Peyer's patch (tissue), 4 donors: ENCODE measurements at regions not wholly inside any gene's neighbourhood (a gene's known extent, or its start where the extent isn't known, plus 50 kb on each side); places are given as distances from the start of the nearest gene placed in this dataset.
"Not testable (repeated sequence)": the region's sequence is repeated elsewhere in the genome, so short reads cannot be mapped to it uniquely, and the experiment has no call there.

Experiments
- POLR2A ChIP-seq, 2 donors: fragments of 450-650 bp; IDR thresholded peaks; one replicate each; pipeline ENCODE4 v1.5.1; 2017; ENCODE audit warnings: antibody characterized with exemption in 2 of 2, mild to moderate bottlenecking in 2 of 2, moderate library complexity in 2 of 2
- TF ChIP-seq, protein P1 (sequence below), 6 experiments: fragments of 450-650 bp in 4 of 6; fragments of 200-600 bp in 2 of 6; sonication (generic) in 1 of 6; IDR thresholded peaks; one replicate each; pipeline ENCODE4 v1.5.1; 2017 to 2019; ENCODE audit warnings: antibody characterized with exemption in 6 of 6, mild to moderate bottlenecking in 3 of 6, moderate library complexity in 1 of 6

DNA sequence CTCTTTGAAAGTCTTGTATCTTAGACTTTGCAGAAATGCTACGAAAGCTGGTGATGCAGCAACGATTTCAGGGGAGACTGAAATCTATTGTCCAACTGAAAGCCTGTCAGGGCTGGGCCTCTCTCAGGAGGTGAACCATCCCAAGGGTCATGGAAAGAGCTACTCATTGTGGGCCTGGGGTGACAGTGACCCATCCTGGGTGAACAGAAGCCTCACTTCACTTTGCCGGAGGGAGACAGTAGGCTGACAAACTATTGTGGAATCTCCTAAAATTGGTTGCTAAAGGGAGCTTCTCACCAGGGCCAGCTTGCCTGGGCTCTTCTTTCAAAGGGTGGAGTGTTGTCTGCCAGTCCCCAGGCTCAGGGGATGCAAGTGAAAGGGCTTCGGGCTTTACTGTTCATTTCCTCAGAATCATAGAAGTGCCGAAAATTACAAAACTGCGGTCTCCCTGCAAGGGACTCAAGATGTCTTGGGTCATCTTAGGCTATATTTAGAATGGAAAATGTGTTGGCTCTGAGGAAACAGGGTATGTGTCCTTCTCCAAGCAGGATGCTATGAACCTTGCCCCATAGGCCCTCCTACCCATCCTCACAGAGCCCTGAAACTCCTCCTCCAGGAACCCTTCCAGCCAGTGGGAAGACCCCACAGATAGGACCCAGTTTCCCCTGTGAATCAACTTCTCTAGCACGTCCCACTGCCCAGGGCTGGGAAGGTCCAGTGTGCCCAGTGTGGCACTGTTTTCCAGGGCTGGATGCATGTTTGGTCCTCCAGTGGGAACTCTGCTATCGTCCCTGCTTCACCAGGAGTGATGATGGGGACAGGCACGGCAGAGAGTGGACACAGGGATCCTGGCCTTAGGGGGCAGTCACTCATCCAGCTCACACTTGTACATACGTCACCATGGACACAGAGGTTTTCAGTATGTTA lies 173.4 kb upstream of the PLGLB2 start:
- TF ChIP-seq POLR2A (IDR thresholded peaks at IDR 0.05): not testable (repeated sequence)
- TF ChIP-seq, protein P1, sequence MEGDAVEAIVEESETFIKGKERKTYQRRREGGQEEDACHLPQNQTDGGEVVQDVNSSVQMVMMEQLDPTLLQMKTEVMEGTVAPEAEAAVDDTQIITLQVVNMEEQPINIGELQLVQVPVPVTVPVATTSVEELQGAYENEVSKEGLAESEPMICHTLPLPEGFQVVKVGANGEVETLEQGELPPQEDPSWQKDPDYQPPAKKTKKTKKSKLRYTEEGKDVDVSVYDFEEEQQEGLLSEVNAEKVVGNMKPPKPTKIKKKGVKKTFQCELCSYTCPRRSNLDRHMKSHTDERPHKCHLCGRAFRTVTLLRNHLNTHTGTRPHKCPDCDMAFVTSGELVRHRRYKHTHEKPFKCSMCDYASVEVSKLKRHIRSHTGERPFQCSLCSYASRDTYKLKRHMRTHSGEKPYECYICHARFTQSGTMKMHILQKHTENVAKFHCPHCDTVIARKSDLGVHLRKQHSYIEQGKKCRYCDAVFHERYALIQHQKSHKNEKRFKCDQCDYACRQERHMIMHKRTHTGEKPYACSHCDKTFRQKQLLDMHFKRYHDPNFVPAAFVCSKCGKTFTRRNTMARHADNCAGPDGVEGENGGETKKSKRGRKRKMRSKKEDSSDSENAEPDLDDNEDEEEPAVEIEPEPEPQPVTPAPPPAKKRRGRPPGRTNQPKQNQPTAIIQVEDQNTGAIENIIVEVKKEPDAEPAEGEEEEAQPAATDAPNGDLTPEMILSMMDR (IDR thresholded peaks at IDR 0.05): not testable (repeated sequence)
